ENCODE measurements at regions not wholly inside any gene's neighbourhood (a gene's known extent, or its start where the extent isn't known, plus 50 kb on each side); places are given as distances from the start of the nearest gene placed in this dataset.

DNA sequence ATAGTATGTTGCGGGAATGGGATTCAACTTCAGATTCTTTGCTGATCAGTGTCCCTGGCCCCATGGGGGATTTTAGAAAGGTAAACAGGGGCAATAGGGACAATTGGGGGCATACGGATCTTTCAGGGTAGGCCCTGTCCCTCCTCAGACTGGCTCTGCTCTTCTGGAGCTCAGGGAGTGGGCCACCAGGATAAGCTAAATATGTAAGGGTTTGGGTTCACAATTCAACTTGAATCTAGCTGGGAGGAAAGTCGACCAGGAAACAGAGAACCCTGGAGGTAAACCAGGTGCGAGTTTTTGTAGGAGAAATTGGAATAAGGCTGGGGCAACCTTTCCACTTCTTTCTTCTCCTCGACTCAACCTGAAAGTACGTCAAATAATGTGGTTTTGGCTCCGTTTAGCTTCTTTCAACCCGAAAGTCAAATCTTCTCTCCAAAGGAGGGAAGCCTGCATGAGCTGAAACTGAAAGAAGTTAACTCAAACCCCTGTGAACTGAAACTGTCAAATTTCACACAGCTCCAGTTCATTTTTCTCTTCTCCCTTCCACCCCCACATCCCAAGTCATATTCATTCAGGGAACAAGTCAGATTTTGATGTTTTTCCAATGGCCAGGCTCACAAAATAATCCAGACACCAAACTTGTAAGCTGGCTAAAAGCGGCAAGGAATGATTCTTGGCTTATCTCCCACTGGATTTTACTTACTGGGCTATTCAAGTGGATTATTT lies 278.2 kb downstream of the CLIC5 start:
- Histone ChIP-seq H3K4me1 (ENCODE audit: control insufficient read depth in 1 of 2, insufficient read depth in 2 of 2, low read length in 2 of 2) (peaks cover 0 to 8% of the 10 kb centered on the region in 2 donors), H3K4me3 (ENCODE audit: low read depth in 1 of 2, low read length in 2 of 2) (no peak overlapping the region), H3K27me3 (ENCODE audit: low read depth, low read length) (no peaks in the 10 kb centered on the region), H3K36me3 (ENCODE audit: control insufficient read depth in 1 of 2, insufficient read depth in 2 of 2, low read length in 2 of 2) (no peaks in the 10 kb centered on the region), H3K27ac (ENCODE audit: low read length) (no peak overlapping the region), H3K9me3 (ENCODE audit: control insufficient read depth in 1 of 2, low read length in 2 of 2) (no peaks in the 10 kb centered on the region)

DNA sequence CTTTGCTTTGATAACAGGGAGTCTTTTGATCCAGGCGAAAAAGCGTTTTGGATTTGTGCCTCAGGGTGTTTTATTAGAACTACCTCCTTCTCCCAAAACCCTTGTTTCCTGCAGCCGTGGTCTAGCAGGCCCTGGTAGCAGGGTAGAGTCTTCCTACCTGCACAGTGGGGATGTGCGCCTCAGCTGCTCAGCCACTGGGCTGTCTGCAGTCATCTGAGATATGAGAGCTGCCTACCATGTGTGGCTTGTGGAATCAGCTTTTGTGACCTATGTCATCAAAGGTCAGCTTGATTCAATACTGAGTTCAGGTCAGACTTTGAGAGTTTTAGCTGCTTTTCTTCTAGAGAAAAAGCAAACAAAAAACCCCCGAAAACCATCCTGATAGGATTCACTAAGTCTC lies 279.5 kb downstream of the CLIC5 start:
- Histone ChIP-seq H3K27ac (ENCODE audit: low read length) (no peak overlapping the region), H3K4me1 (ENCODE audit: control insufficient read depth in 1 of 2, insufficient read depth in 2 of 2, low read length in 2 of 2) (no peaks in the 10 kb centered on the region), H3K27me3 (ENCODE audit: low read depth, low read length) (no peaks in the 10 kb centered on the region), H3K9me3 (ENCODE audit: control insufficient read depth in 1 of 2, low read length in 2 of 2) (no peaks in the 10 kb centered on the region), H3K36me3 (ENCODE audit: control insufficient read depth in 1 of 2, insufficient read depth in 2 of 2, low read length in 2 of 2) (no peaks in the 10 kb centered on the region), H3K4me3 (ENCODE audit: low read depth in 1 of 2, low read length in 2 of 2) (no peak overlapping the region)

DNA sequence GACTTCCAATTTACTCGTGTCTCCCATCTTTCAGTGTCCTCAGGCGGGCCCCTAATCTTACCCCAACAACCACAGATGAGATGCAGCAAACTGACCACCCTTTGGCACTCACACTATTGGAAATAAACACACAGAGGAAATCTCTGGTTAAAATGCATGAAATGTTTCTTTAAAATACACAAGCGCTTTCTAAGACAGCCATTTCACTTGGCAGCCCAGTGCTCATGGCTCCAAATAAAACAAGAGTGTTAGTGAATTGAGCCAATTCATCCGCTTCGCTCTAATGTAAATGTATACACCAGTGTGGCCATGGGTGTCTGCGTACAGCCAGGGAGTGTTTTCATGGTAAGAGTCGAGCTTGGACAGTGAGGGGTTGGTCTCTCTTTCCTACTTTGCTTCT lies 282.9 kb downstream of the CLIC5 start:
- H3K27me3 ChIP-seq (ENCODE audit: low read depth, low read length): no peaks in the 10 kb centered on the region
- H3K27ac ChIP-seq (ENCODE audit: low read length): no peak overlapping the region
- H3K9me3 ChIP-seq (ENCODE audit: control insufficient read depth in 1 of 2, low read length in 2 of 2): no peaks in the 10 kb centered on the region
- no peaks in the 10 kb centered on the region for H3K36me3 ChIP-seq (ENCODE audit: control insufficient read depth in 1 of 2, insufficient read depth in 2 of 2, low read length in 2 of 2)
- no peak overlapping the region for H3K4me3 ChIP-seq (ENCODE audit: low read depth in 1 of 2, low read length in 2 of 2)
- H3K4me1 ChIP-seq (ENCODE audit: control insufficient read depth in 1 of 2, insufficient read depth in 2 of 2, low read length in 2 of 2): no peaks in the 10 kb centered on the region

DNA sequence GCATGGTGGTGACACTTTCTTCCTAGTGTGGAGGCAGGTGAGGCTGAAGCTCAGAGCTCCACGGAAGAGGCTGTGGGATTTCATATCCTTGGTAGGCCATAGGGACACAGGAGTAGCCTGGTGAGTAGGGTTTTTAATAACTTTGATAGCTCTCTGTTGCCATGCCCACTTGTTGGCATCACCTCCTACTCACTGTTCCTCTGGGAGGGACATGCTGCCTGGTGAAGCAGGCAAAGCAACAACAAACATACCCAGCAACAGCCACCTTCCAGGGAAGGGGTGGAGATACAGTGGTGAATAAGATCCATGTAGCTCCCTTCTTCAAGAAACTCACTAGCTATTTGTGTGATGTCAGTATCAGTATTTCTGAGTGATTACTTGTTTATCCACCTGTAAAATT lies 285.4 kb downstream of the CLIC5 start:
- Histone ChIP-seq H3K27me3 (ENCODE audit: low read depth, low read length) (no peaks in the 10 kb centered on the region), H3K4me1 (ENCODE audit: control insufficient read depth in 1 of 2, insufficient read depth in 2 of 2, low read length in 2 of 2) (no peaks in the 10 kb centered on the region), H3K4me3 (ENCODE audit: low read depth in 1 of 2, low read length in 2 of 2) (no peak overlapping the region), H3K27ac (ENCODE audit: low read length) (no peak overlapping the region), H3K36me3 (ENCODE audit: control insufficient read depth in 1 of 2, insufficient read depth in 2 of 2, low read length in 2 of 2) (no peaks in the 10 kb centered on the region), H3K9me3 (ENCODE audit: control insufficient read depth in 1 of 2, low read length in 2 of 2) (no peaks in the 10 kb centered on the region)

DNA sequence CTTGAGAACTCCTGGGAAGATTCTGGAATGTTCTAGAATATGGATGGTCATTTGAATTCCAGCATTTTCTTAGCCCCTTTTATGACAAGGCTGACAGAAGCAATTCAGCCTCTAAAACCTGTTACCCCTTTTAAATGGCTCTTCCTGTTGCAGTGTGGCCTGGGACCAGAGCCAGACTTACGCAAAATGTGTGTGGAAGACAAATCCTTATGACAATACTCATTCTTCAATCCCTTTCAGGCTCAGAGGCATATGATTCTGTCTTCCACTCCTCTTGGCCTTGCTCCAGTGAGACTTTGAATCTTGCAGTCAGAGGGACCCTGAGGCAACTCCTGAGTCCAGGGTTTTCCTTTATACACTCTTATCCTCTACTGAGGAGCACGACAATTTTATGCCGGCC lies 287.0 kb downstream of the CLIC5 start:
- Histone ChIP-seq H3K4me3 (ENCODE audit: low read depth in 1 of 2, low read length in 2 of 2) (no peak overlapping the region), H3K36me3 (ENCODE audit: control insufficient read depth in 1 of 2, insufficient read depth in 2 of 2, low read length in 2 of 2) (no peaks in the 10 kb centered on the region), H3K9me3 (ENCODE audit: control insufficient read depth in 1 of 2, low read length in 2 of 2) (no peaks in the 10 kb centered on the region), H3K4me1 (ENCODE audit: control insufficient read depth in 1 of 2, insufficient read depth in 2 of 2, low read length in 2 of 2) (no peaks in the 10 kb centered on the region), H3K27ac (ENCODE audit: low read length) (no peak overlapping the region), H3K27me3 (ENCODE audit: low read depth, low read length) (no peaks in the 10 kb centered on the region)

DNA sequence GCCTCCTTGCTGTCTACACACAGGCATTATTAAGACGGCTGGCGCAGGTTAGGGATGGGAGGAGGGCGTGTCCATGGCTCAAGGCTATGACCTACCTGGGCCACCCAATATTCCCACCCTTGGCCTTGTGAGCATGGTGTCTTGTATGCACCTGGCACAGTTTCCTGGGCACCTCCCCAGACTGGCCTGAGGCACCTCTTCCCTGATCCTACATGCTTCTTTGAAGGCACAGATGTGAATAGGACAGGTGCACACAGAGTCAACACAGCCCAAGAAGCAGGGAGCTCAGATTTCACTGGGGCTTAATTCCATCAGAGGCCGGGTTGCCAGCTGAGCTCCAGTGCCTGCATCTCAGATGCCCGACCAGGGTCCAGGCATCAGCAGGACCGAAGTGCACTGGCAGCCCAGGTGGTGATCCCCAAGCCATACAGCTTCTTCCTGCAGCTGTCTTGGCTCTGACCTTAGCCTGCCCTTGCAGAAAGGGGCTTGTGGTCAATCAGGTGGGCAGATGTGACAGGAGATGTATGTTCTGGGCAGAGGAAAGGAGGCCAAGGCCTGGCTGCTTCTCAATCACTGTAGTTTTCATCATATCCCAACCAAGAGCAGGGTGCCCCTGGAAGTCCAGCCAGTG lies 287.7 kb downstream of the CLIC5 start:
- H3K9me3 ChIP-seq (ENCODE audit: control insufficient read depth in 1 of 2, low read length in 2 of 2): peaks cover 0 to 5% of the 10 kb centered on the region in 2 donors

DNA sequence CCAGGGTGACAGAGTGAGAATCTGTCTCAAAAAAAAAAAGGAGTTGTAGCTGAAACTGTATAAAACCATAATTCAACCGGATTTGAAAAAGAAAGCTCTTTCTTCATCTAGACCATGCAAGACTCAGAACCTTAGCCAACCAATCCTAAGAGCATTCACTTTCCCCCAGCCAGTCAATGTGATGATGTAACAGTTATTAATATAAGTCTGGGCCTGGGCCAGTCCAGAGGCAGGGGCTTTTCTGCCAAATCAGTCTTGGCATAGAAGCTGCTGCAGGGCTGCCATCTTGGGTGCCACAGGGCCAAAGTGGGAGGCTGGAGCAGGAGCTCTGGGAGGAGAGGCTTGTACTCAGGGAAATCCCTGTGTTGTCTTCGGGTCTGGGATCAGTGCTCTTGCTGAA lies 288.4 kb downstream of the CLIC5 start:
- Histone ChIP-seq H3K4me1 (ENCODE audit: control insufficient read depth in 1 of 2, insufficient read depth in 2 of 2, low read length in 2 of 2) (no peaks in the 10 kb centered on the region), H3K9me3 (ENCODE audit: control insufficient read depth in 1 of 2, low read length in 2 of 2) (peaks cover 0 to 5% of the 10 kb centered on the region in 2 donors), H3K27ac (ENCODE audit: low read length) (no peak overlapping the region), H3K4me3 (ENCODE audit: low read depth in 1 of 2, low read length in 2 of 2) (no peak overlapping the region), H3K36me3 (ENCODE audit: control insufficient read depth in 1 of 2, insufficient read depth in 2 of 2, low read length in 2 of 2) (no peaks in the 10 kb centered on the region), H3K27me3 (ENCODE audit: low read depth, low read length) (no peaks in the 10 kb centered on the region)

More for the DNA sequence above, 287.7 kb downstream of the CLIC5 start:
- H3K4me1 ChIP-seq (ENCODE audit: control insufficient read depth in 1 of 2, insufficient read depth in 2 of 2, low read length in 2 of 2): no peaks in the 10 kb centered on the region
- no peaks in the 10 kb centered on the region for H3K36me3 ChIP-seq (ENCODE audit: control insufficient read depth in 1 of 2, insufficient read depth in 2 of 2, low read length in 2 of 2)
- no peak overlapping the region for H3K4me3 ChIP-seq (ENCODE audit: low read depth in 1 of 2, low read length in 2 of 2)
- H3K27ac ChIP-seq (ENCODE audit: low read length): no peak overlapping the region
- no peaks in the 10 kb centered on the region for H3K27me3 ChIP-seq (ENCODE audit: low read depth, low read length)

DNA sequence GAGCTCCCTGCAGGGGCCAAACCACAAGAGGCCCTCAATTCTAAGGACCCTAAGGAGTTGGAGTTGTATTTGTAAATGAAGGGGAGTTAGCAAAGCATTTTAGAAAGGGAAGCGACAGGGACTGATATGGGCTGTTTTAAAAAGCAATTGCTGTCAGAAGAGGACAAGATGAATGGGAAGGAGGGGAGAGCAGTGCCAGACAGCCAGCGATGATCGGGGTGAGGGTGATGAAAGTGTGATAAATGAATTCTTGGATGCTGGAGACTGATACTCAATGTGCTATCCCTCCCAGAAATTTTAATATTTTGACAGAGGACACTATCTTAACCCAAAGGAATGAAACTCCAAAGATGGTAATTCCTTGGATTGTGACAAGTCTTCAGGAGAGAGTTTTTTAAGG lies 289.2 kb downstream of the CLIC5 start:
- Histone ChIP-seq H3K27me3 (ENCODE audit: low read depth, low read length) (no peaks in the 10 kb centered on the region), H3K27ac (ENCODE audit: low read length) (no peak overlapping the region), H3K4me3 (ENCODE audit: low read depth in 1 of 2, low read length in 2 of 2) (no peak overlapping the region), H3K9me3 (ENCODE audit: control insufficient read depth in 1 of 2, low read length in 2 of 2) (peaks cover 0 to 5% of the 10 kb centered on the region in 2 donors), H3K4me1 (ENCODE audit: control insufficient read depth in 1 of 2, insufficient read depth in 2 of 2, low read length in 2 of 2) (no peaks in the 10 kb centered on the region), H3K36me3 (ENCODE audit: control insufficient read depth in 1 of 2, insufficient read depth in 2 of 2, low read length in 2 of 2) (no peaks in the 10 kb centered on the region)

DNA sequence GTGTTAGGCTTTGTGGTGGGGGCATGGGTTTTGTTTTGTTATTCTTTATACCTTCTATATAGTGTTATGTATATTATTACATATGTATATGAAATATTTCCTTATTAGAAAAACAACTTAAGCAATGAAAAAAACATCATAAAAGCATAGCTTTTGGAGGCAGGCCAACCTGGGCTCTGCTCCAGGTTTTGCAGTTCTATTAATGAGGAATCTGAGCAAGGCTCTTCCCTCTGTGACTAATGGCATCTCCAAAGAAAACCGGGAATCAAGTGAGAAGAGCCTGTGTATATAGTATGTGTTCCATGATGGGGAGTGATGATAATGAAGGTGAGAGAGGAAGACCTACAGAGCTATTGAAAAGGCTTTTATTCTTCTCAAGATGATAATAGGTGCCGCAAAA lies 291.1 kb downstream of the CLIC5 start:
- Histone ChIP-seq H3K4me3 (ENCODE audit: low read depth in 1 of 2, low read length in 2 of 2) (no peak overlapping the region), H3K27ac (ENCODE audit: low read length) (no peak overlapping the region), H3K27me3 (ENCODE audit: low read depth, low read length) (no peaks in the 10 kb centered on the region), H3K4me1 (ENCODE audit: control insufficient read depth in 1 of 2, insufficient read depth in 2 of 2, low read length in 2 of 2) (no peaks in the 10 kb centered on the region), H3K36me3 (ENCODE audit: control insufficient read depth in 1 of 2, insufficient read depth in 2 of 2, low read length in 2 of 2) (no peaks in the 10 kb centered on the region), H3K9me3 (ENCODE audit: control insufficient read depth in 1 of 2, low read length in 2 of 2) (peaks cover 0 to 5% of the 10 kb centered on the region in 2 donors)

DNA sequence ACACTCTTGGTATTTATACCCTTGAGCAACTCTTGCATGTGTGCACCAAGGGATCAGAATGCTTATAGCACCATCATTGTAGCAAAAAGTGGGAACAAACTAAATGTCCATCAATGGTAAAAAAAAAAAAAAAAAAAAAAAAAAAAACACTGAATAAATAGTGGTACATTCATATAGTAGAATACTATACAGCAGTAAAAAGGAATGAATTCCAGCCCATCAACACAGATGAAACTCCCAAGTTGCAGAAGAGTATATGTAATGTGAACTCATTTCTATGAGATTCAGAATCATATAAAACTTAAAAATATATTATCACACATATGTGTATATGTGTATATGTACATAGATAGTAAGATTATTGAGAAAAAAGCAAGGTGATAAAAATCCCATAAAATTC lies 291.6 kb downstream of the CLIC5 start:
- no peaks in the 10 kb centered on the region for H3K27me3 ChIP-seq (ENCODE audit: low read depth, low read length)
- H3K36me3 ChIP-seq (ENCODE audit: control insufficient read depth in 1 of 2, insufficient read depth in 2 of 2, low read length in 2 of 2): no peaks in the 10 kb centered on the region
- H3K4me3 ChIP-seq (ENCODE audit: low read depth in 1 of 2, low read length in 2 of 2): no peak overlapping the region

DNA sequence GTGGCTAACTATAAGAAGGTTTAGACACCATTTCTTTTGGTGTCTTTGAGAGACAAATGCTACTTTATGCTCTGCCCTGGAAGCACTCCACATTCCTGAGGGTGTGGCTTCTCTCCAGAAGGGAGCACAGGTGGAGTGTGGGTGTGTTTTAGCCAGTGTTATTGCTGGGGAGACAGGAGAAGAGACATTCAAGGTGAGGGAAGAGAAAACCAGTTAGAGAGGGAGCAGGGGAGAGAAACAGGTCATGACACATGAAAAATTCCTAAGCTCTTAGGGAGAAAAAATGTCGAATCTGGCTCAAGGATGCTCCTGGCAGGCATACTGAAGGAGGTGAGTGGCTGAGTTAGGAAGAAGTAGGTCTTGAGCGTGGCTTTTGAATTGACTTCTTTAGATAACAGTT lies 292.8 kb downstream of the CLIC5 start:
- H3K27me3 ChIP-seq (ENCODE audit: low read depth, low read length): no peaks in the 10 kb centered on the region
- no peaks in the 10 kb centered on the region for H3K36me3 ChIP-seq (ENCODE audit: control insufficient read depth in 1 of 2, insufficient read depth in 2 of 2, low read length in 2 of 2)
- H3K4me1 ChIP-seq (ENCODE audit: control insufficient read depth in 1 of 2, insufficient read depth in 2 of 2, low read length in 2 of 2): no peaks in the 10 kb centered on the region
- no peak overlapping the region for H3K27ac ChIP-seq (ENCODE audit: low read length)
- H3K9me3 ChIP-seq (ENCODE audit: control insufficient read depth in 1 of 2, low read length in 2 of 2): peaks cover 0 to 5% of the 10 kb centered on the region in 2 donors
- H3K4me3 ChIP-seq (ENCODE audit: low read depth in 1 of 2, low read length in 2 of 2): no peak overlapping the region

More for the DNA sequence above, 291.6 kb downstream of the CLIC5 start:
- no peaks in the 10 kb centered on the region for H3K4me1 ChIP-seq (ENCODE audit: control insufficient read depth in 1 of 2, insufficient read depth in 2 of 2, low read length in 2 of 2)
- H3K27ac ChIP-seq (ENCODE audit: low read length): no peak overlapping the region
- peaks cover 0 to 5% of the 10 kb centered on the region in 2 donors for H3K9me3 ChIP-seq (ENCODE audit: control insufficient read depth in 1 of 2, low read length in 2 of 2)

DNA sequence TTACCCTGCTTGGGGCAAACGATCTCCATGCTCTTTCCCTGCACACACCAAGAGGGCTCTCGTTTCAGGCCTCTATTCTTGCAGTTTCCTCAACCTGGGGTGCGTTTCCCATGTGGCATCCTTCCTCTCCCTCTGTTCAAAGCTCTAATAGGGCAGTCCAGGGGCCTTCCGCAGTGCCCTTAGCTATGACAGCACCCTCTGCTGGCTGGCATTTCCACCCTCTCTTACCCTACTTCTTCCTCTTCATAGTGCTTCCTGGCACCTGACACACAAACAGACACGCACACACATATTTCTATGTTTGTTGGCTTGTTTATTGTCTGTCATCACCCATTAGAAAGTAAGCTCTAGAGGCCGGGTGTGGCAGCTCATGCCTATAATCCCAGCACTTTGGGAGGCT lies 294.0 kb downstream of the CLIC5 start:
- H3K27ac ChIP-seq (ENCODE audit: low read length): no peak overlapping the region
- H3K27me3 ChIP-seq (ENCODE audit: low read depth, low read length): no peaks in the 10 kb centered on the region
- peaks cover 0 to 5% of the 10 kb centered on the region in 2 donors for H3K9me3 ChIP-seq (ENCODE audit: control insufficient read depth in 1 of 2, low read length in 2 of 2)
- no peaks in the 10 kb centered on the region for H3K36me3 ChIP-seq (ENCODE audit: control insufficient read depth in 1 of 2, insufficient read depth in 2 of 2, low read length in 2 of 2)
- H3K4me1 ChIP-seq (ENCODE audit: control insufficient read depth in 1 of 2, insufficient read depth in 2 of 2, low read length in 2 of 2): no peaks in the 10 kb centered on the region
- no peak overlapping the region for H3K4me3 ChIP-seq (ENCODE audit: low read depth in 1 of 2, low read length in 2 of 2)

Data from muscle layer of duodenum (tissue), 2 donors.